VCaP (cell line): ENCODE measurements at regions not wholly inside any gene's neighbourhood (a gene's known extent, or its start where the extent isn't known, plus 50 kb on each side); places are given as distances from the start of the nearest gene placed in this dataset.
"Not testable (repeated sequence)": the region's sequence is repeated elsewhere in the genome, so short reads cannot be mapped to it uniquely, and the experiment has no call there.

ENCODE experiments used
- H3K27ac ChIP-seq: fragments of 450-650 bp; 2 replicates; pipeline ENCODE4 v1.5.1; 2017
- CTCF ChIP-seq: fragments of 450-650 bp; conservative IDR thresholded peaks from 2 replicates; pipeline ENCODE4 v1.5.1; 2017; ENCODE audit warnings: mild to moderate bottlenecking, moderate library complexity

GRCh38 chr1:217039926-217040325, 316.7 kb upstream of the ESRRG start:
- H3K27ac ChIP-seq: no peak overlapping the region
- no peak for TF ChIP-seq CTCF

DNA sequence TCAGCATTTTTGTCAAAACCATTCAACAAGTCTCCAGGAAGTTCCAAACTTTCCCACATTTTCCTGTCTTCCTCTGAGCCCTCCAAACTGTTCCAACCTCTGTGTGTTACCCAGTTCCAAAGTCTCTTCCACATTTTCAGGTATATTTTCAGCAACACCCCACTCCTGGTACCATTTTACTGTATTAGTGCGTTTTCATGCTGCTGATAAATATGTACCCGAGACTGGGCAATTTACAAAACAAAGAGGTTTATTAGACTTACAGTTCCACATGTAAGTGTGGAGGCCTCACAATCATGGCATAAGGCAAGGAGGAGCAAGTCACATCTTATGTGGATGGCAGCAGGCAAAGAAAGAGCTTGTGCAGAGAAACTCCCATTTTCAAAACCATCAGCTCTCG, 315.9 kb upstream of the ESRRG start:
- H3K27ac ChIP-seq: not testable (repeated sequence)

DNA sequence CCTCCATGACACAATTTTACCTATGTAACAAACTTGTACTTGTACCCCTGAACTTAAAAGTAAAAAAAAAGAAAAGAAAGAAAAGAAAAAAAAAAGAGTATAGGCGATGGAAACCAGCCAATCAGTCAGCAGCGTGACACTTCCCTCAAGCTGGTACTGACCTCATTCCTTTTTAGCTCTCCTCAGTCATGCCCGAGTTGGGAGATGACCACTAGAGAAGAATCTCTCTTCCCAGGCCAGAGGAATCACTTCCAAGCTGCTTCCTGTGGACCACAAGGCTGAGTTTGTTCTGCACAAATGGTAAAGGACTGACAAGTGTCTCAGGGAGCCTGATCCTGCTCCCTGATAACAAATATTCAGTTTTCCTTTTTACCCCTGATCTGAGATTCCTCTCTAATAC, 313.5 kb upstream of the ESRRG start:
- no peak overlapping the region for H3K27ac ChIP-seq
- no peak for TF ChIP-seq CTCF

GRCh38 chr1:217032715-217033367, 309.6 kb upstream of the ESRRG start:
- no peak overlapping the region for H3K27ac ChIP-seq
- TF ChIP-seq CTCF: no peak

GRCh38 chr1:217029281-217030157, 306.3 kb upstream of the ESRRG start:
- TF ChIP-seq CTCF: no peak
- peak overlapping the region; percentile 66 for H3K27ac ChIP-seq

- no peak for TF ChIP-seq CTCF
- no peak overlapping the region for H3K27ac ChIP-seq
Observed at GRCh38 chr1:217027403-217028080, 304.3 kb upstream of the ESRRG start.

- H3K27ac ChIP-seq: no peak overlapping the region
- TF ChIP-seq CTCF: no peak
Observed at GRCh38 chr1:217026531-217026930, 303.3 kb upstream of the ESRRG start.
